ENCODE measurements at regions not wholly inside any gene's neighbourhood (a gene's known extent, or its start where the extent isn't known, plus 50 kb on each side); places are given as distances from the start of the nearest gene placed in this dataset.

GRCh38 chr16:55249361-55249760 is 74.6 kb upstream of the IRX6 start:
- H3K14ac ChIP-seq (ENCODE audit: low read length) = no peak overlapping the region
- no peaks in the 10 kb centered on the region for H3K9me3 ChIP-seq (ENCODE audit: insufficient read depth, low read depth, low read length)
- no peaks in the 10 kb centered on the region for H3K36me3 ChIP-seq (ENCODE audit: control insufficient read depth in 1 of 2, insufficient read depth in 2 of 2, low read length in 2 of 2)
- no peak overlapping the region for H2AK5ac ChIP-seq (ENCODE audit: low read length)
- no peak overlapping the region for H3K9ac ChIP-seq (ENCODE audit: low read length)
- no peak overlapping the region for H3K4ac ChIP-seq (ENCODE audit: low read depth, low read length)
- no peak for DNase-seq
- no peak overlapping the region for H3K4me3 ChIP-seq (ENCODE audit: low read depth, low read length)
- H2AFZ ChIP-seq (ENCODE audit: insufficient read depth, low read length, poor library complexity) = no peak overlapping the region
- no peak overlapping the region for H3K18ac ChIP-seq (ENCODE audit: low read length)
- no peak overlapping the region for H4K8ac ChIP-seq (ENCODE audit: low read depth, low read length)
- H3K27me3 ChIP-seq (ENCODE audit: insufficient read depth, low read length) = no peaks in the 10 kb centered on the region
- H4K91ac ChIP-seq (ENCODE audit: low read depth, low read length) = no peak overlapping the region
- H2BK12ac ChIP-seq (ENCODE audit: low read length) = no peak overlapping the region
- no CpG with 5 or more reads among the region's 2 CpGs for WGBS (ENCODE audit: extremely low coverage, insufficient coverage, insufficient read length)
- no peak overlapping the region for H4K12ac ChIP-seq (ENCODE audit: low read depth, low read length)
- H2BK120ac ChIP-seq (ENCODE audit: insufficient read depth, low read length, poor library complexity) = no peak overlapping the region
- H2BK5ac ChIP-seq (ENCODE audit: low read depth, low read length, poor library complexity) = no peak overlapping the region
- no peak overlapping the region for H3K4me2 ChIP-seq (ENCODE audit: low read length)
- no peak overlapping the region for H3K27ac ChIP-seq (ENCODE audit: low read depth, low read length)
- no peaks in the 10 kb centered on the region for H3K4me1 ChIP-seq (ENCODE audit: control insufficient read depth in 1 of 2, insufficient read depth in 2 of 2, low read length in 2 of 2)
- no peaks in the 10 kb centered on the region for H3K79me2 ChIP-seq (ENCODE audit: control insufficient read depth, insufficient read depth, low read length, poor library complexity)
- no peak overlapping the region for H3K23ac ChIP-seq (ENCODE audit: low read length)
- H3K79me1 ChIP-seq (ENCODE audit: low read length) = no peaks in the 10 kb centered on the region

- WGBS (ENCODE audit: extremely low coverage, insufficient coverage, insufficient read length) = no CpG with 5 or more reads among the region's 1 CpG
- H2BK5ac ChIP-seq (ENCODE audit: low read depth, low read length, poor library complexity) = no peak overlapping the region
- H3K79me2 ChIP-seq (ENCODE audit: control insufficient read depth, insufficient read depth, low read length, poor library complexity) = no peaks in the 10 kb centered on the region
- H3K27me3 ChIP-seq (ENCODE audit: insufficient read depth, low read length) = no peaks in the 10 kb centered on the region
- H2BK120ac ChIP-seq (ENCODE audit: insufficient read depth, low read length, poor library complexity) = no peak overlapping the region
- no peak overlapping the region for H3K4ac ChIP-seq (ENCODE audit: low read depth, low read length)
- H3K36me3 ChIP-seq (ENCODE audit: control insufficient read depth in 1 of 2, insufficient read depth in 2 of 2, low read length in 2 of 2) = no peaks in the 10 kb centered on the region
- H3K9ac ChIP-seq (ENCODE audit: low read length) = no peak overlapping the region
- no peak overlapping the region for H2AK5ac ChIP-seq (ENCODE audit: low read length)
- H3K14ac ChIP-seq (ENCODE audit: low read length) = no peak overlapping the region
- no peaks in the 10 kb centered on the region for H3K4me1 ChIP-seq (ENCODE audit: control insufficient read depth in 1 of 2, insufficient read depth in 2 of 2, low read length in 2 of 2)
- H3K79me1 ChIP-seq (ENCODE audit: low read length) = no peaks in the 10 kb centered on the region
- H4K8ac ChIP-seq (ENCODE audit: low read depth, low read length) = no peak overlapping the region
- H4K12ac ChIP-seq (ENCODE audit: low read depth, low read length) = no peak overlapping the region
- H3K9me3 ChIP-seq (ENCODE audit: insufficient read depth, low read depth, low read length) = no peaks in the 10 kb centered on the region
- H2BK12ac ChIP-seq (ENCODE audit: low read length) = no peak overlapping the region
- no peak overlapping the region for H3K4me3 ChIP-seq (ENCODE audit: low read depth, low read length)
- H3K18ac ChIP-seq (ENCODE audit: low read length) = no peak overlapping the region
- H2AFZ ChIP-seq (ENCODE audit: insufficient read depth, low read length, poor library complexity) = no peak overlapping the region
- no peak overlapping the region for H3K27ac ChIP-seq (ENCODE audit: low read depth, low read length)
- no peak overlapping the region for H4K91ac ChIP-seq (ENCODE audit: low read depth, low read length)
- H3K23ac ChIP-seq (ENCODE audit: low read length) = no peak overlapping the region
- DNase-seq = no peak
- H3K4me2 ChIP-seq (ENCODE audit: low read length) = no peak overlapping the region
Observed at GRCh38 chr16:55249936-55250335, 74.1 kb upstream of the IRX6 start.

GRCh38 chr16:55250701-55251100 is 73.3 kb upstream of the IRX6 start:
- H3K79me1 ChIP-seq (ENCODE audit: low read length) = no peaks in the 10 kb centered on the region
- no peaks in the 10 kb centered on the region for H3K9me3 ChIP-seq (ENCODE audit: insufficient read depth, low read depth, low read length)
- no peak overlapping the region for H4K12ac ChIP-seq (ENCODE audit: low read depth, low read length)
- no peaks in the 10 kb centered on the region for H3K79me2 ChIP-seq (ENCODE audit: control insufficient read depth, insufficient read depth, low read length, poor library complexity)
- WGBS (ENCODE audit: extremely low coverage, insufficient coverage, insufficient read length) = no CpG with 5 or more reads among the region's 1 CpG
- no peak overlapping the region for H3K18ac ChIP-seq (ENCODE audit: low read length)
- no peak overlapping the region for H3K27ac ChIP-seq (ENCODE audit: low read depth, low read length)
- H3K14ac ChIP-seq (ENCODE audit: low read length) = no peak overlapping the region
- H2BK120ac ChIP-seq (ENCODE audit: insufficient read depth, low read length, poor library complexity) = no peak overlapping the region
- no peak for DNase-seq
- no peaks in the 10 kb centered on the region for H3K27me3 ChIP-seq (ENCODE audit: insufficient read depth, low read length)
- no peak overlapping the region for H2AFZ ChIP-seq (ENCODE audit: insufficient read depth, low read length, poor library complexity)
- no peak overlapping the region for H2AK5ac ChIP-seq (ENCODE audit: low read length)
- no peak overlapping the region for H3K4me2 ChIP-seq (ENCODE audit: low read length)
- H2BK5ac ChIP-seq (ENCODE audit: low read depth, low read length, poor library complexity) = no peak overlapping the region
- H2BK12ac ChIP-seq (ENCODE audit: low read length) = no peak overlapping the region
- no peak overlapping the region for H3K4ac ChIP-seq (ENCODE audit: low read depth, low read length)
- H3K4me1 ChIP-seq (ENCODE audit: control insufficient read depth in 1 of 2, insufficient read depth in 2 of 2, low read length in 2 of 2) = no peaks in the 10 kb centered on the region
- no peak overlapping the region for H3K23ac ChIP-seq (ENCODE audit: low read length)
- H3K4me3 ChIP-seq (ENCODE audit: low read depth, low read length) = no peak overlapping the region
- H3K9ac ChIP-seq (ENCODE audit: low read length) = no peak overlapping the region
- no peak overlapping the region for H4K91ac ChIP-seq (ENCODE audit: low read depth, low read length)
- H3K36me3 ChIP-seq (ENCODE audit: control insufficient read depth in 1 of 2, insufficient read depth in 2 of 2, low read length in 2 of 2) = no peaks in the 10 kb centered on the region
- H4K8ac ChIP-seq (ENCODE audit: low read depth, low read length) = no peak overlapping the region

GRCh38 chr16:55251151-55251550 is 72.9 kb upstream of the IRX6 start:
- no peak overlapping the region for H2AK5ac ChIP-seq (ENCODE audit: low read length)
- H2AFZ ChIP-seq (ENCODE audit: insufficient read depth, low read length, poor library complexity) = no peak overlapping the region
- H4K8ac ChIP-seq (ENCODE audit: low read depth, low read length) = no peak overlapping the region
- H3K9ac ChIP-seq (ENCODE audit: low read length) = no peak overlapping the region
- H3K4me3 ChIP-seq (ENCODE audit: low read depth, low read length) = no peak overlapping the region
- H3K4me1 ChIP-seq (ENCODE audit: control insufficient read depth in 1 of 2, insufficient read depth in 2 of 2, low read length in 2 of 2) = no peaks in the 10 kb centered on the region
- H3K27ac ChIP-seq (ENCODE audit: low read depth, low read length) = no peak overlapping the region
- no peaks in the 10 kb centered on the region for H3K27me3 ChIP-seq (ENCODE audit: insufficient read depth, low read length)
- H3K4me2 ChIP-seq (ENCODE audit: low read length) = no peak overlapping the region
- no peaks in the 10 kb centered on the region for H3K9me3 ChIP-seq (ENCODE audit: insufficient read depth, low read depth, low read length)
- no peaks in the 10 kb centered on the region for H3K79me1 ChIP-seq (ENCODE audit: low read length)
- no peak for DNase-seq
- no peak overlapping the region for H3K23ac ChIP-seq (ENCODE audit: low read length)
- H2BK120ac ChIP-seq (ENCODE audit: insufficient read depth, low read length, poor library complexity) = no peak overlapping the region
- H4K12ac ChIP-seq (ENCODE audit: low read depth, low read length) = no peak overlapping the region
- H3K79me2 ChIP-seq (ENCODE audit: control insufficient read depth, insufficient read depth, low read length, poor library complexity) = no peaks in the 10 kb centered on the region
- no peak overlapping the region for H3K18ac ChIP-seq (ENCODE audit: low read length)
- H3K36me3 ChIP-seq (ENCODE audit: control insufficient read depth in 1 of 2, insufficient read depth in 2 of 2, low read length in 2 of 2) = no peaks in the 10 kb centered on the region
- no peak overlapping the region for H2BK12ac ChIP-seq (ENCODE audit: low read length)
- H4K91ac ChIP-seq (ENCODE audit: low read depth, low read length) = no peak overlapping the region
- no peak overlapping the region for H3K4ac ChIP-seq (ENCODE audit: low read depth, low read length)
- no peak overlapping the region for H3K14ac ChIP-seq (ENCODE audit: low read length)
- no peak overlapping the region for H2BK5ac ChIP-seq (ENCODE audit: low read depth, low read length, poor library complexity)
- WGBS (ENCODE audit: extremely low coverage, insufficient coverage, insufficient read length) = no CpG with 5 or more reads among the region's 2 CpGs
